ENCODE measurements at regions not wholly inside any gene's neighbourhood (a gene's known extent, or its start where the extent isn't known, plus 50 kb on each side); places are given as distances from the start of the nearest gene placed in this dataset.

DNA sequence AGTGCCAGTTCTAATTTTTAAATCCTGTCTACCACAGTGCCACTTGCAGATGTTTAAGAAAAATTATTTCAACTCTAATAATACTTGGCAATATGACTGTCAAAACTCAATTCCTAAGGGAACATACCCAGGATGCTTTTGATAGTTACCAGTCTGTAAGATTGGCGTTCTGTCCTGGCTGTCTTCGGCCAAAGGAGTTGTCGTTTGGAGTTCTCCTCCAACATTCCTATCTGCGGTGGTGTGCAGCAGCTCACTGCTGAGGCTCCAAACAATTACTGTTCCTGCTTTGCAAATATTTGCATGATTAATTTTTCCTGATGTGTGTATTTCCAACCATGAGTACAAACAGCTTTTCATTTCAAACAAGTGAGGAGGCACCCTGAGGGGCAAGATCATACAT lies 330.8 kb upstream of the DPH6 start:
- ATAC-seq (no peak), DNase-seq (ENCODE audit: low spot score) (no peak), FAIRE-seq (no peak)
- no peak overlapping the region for H3K4me2 ChIP-seq (ENCODE audit: low read depth, low read length)
- intact Hi-C loops (cut with micrococcal nuclease; ENCODE audit: unreplicated experiment): no loop called here
- in situ Hi-C loops (cut with HindIII; ENCODE audit: extremely low pct_ligation_motif_present, low pct_unique_long_range_greater_than_20kb): no loop called here
- no peaks in the 10 kb centered on the region; a peak in 1 of 5 replicates for H3K27me3 ChIP-seq (ENCODE audit: control insufficient read depth in 1 of 2, insufficient read depth in 2 of 2, low read length in 2 of 2)
- H3K36me3 ChIP-seq (replicated peaks in 1 of 2; ENCODE audit: control insufficient read depth in 1 of 2, insufficient read depth in 2 of 2, low read length in 2 of 2): no peaks in the 10 kb centered on the region
- no peak overlapping the region for H3K4me3 ChIP-seq (replicated peaks in 1 of 3; ENCODE audit: insufficient read depth in 1 of 3, low read depth in 2 of 3, low read length in 3 of 3)
- 55% methylated on average over 4 of the region's 4 CpGs for WGBS (ENCODE audit: low lambda C conversion rate)
- no peak overlapping the region for H2AFZ ChIP-seq (ENCODE audit: low read length)
- H3K79me2 ChIP-seq (ENCODE audit: insufficient read depth, low read length): no peaks in the 10 kb centered on the region
- CTCF ChIA-PET (ENCODE audit: low intra/inter-chr PET ratio, low total read pairs): no interaction called here
- H3K27ac ChIP-seq (ENCODE audit: extremely low read length, insufficient read depth, low read length): no peak overlapping the region
- no TSS peak for BruUV-seq (replicated peaks)
- H3K9me3 ChIP-seq (ENCODE audit: low read length): no peaks in the 10 kb centered on the region
- TF ChIP-seq, protein P1, sequence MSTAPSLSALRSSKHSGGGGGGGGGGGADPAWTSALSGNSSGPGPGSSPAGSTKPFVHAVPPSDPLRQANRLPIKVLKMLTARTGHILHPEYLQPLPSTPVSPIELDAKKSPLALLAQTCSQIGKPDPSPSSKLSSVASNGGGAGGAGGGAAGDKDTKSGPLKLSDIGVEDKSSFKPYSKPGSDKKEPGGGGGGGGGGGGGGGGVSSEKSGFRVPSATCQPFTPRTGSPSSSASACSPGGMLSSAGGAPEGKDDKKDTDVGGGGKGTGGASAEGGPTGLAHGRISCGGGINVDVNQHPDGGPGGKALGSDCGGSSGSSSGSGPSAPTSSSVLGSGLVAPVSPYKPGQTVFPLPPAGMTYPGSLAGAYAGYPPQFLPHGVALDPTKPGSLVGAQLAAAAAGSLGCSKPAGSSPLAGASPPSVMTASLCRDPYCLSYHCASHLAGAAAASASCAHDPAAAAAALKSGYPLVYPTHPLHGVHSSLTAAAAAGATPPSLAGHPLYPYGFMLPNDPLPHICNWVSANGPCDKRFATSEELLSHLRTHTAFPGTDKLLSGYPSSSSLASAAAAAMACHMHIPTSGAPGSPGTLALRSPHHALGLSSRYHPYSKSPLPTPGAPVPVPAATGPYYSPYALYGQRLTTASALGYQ (CRISPR knock-in tag; IDR thresholded peaks at IDR 0.05): no peak
- TF ChIP-seq RAD21 (CRISPR knock-in tag; IDR thresholded peaks at IDR 0.05) (no peak), CREB1 (IDR thresholded peaks at IDR 0.05) (no peak), CREB1 (CRISPR knock-in tag; IDR thresholded peaks at IDR 0.05) (no peak), MZF1 (CRISPR knock-in tag; IDR thresholded peaks at IDR 0.05; ENCODE audit: borderline replicate concordance) (no peak), NFKB2 (CRISPR knock-in tag; IDR thresholded peaks at IDR 0.05; ENCODE audit: borderline replicate concordance) (no peak), NFKBIZ (CRISPR knock-in tag; IDR thresholded peaks at IDR 0.05) (no peak), MAFF (IDR thresholded peaks at IDR 0.05; ENCODE audit: low read depth, low read length) (no peak), TEAD3 (CRISPR knock-in tag; optimal IDR thresholded peaks at IDR 0.05; ENCODE audit: borderline replicate concordance) (no peak), DDIT3 (CRISPR knock-in tag; IDR thresholded peaks at IDR 0.05) (no peak), CEBPG (CRISPR knock-in tag; IDR thresholded peaks at IDR 0.05) (no peak), ZNF556 (CRISPR knock-in tag; IDR thresholded peaks at IDR 0.05; ENCODE audit: borderline replicate concordance) (no peak), ZSCAN9 (CRISPR knock-in tag; IDR thresholded peaks at IDR 0.05; ENCODE audit: borderline replicate concordance) (no peak), CENPT (CRISPR knock-in tag; IDR thresholded peaks at IDR 0.05; ENCODE audit: low read depth) (no peak), AHR (CRISPR knock-in tag; IDR thresholded peaks at IDR 0.05) (no peak), ATRX (CRISPR knock-in tag; IDR thresholded peaks at IDR 0.05; ENCODE audit: borderline replicate concordance) (no peak), ZNF263 (CRISPR knock-in tag; IDR thresholded peaks at IDR 0.05) (no peak), KLF12 (CRISPR knock-in tag; IDR thresholded peaks at IDR 0.05; ENCODE audit: borderline replicate concordance) (no peak)
- TF ChIP-seq, protein P2, sequence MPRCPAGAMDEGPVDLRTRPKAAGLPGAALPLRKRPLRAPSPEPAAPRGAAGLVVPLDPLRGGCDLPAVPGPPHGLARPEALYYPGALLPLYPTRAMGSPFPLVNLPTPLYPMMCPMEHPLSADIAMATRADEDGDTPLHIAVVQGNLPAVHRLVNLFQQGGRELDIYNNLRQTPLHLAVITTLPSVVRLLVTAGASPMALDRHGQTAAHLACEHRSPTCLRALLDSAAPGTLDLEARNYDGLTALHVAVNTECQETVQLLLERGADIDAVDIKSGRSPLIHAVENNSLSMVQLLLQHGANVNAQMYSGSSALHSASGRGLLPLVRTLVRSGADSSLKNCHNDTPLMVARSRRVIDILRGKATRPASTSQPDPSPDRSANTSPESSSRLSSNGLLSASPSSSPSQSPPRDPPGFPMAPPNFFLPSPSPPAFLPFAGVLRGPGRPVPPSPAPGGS (CRISPR knock-in tag; IDR thresholded peaks at IDR 0.05): no peak
- TF ChIP-seq, protein P3, sequence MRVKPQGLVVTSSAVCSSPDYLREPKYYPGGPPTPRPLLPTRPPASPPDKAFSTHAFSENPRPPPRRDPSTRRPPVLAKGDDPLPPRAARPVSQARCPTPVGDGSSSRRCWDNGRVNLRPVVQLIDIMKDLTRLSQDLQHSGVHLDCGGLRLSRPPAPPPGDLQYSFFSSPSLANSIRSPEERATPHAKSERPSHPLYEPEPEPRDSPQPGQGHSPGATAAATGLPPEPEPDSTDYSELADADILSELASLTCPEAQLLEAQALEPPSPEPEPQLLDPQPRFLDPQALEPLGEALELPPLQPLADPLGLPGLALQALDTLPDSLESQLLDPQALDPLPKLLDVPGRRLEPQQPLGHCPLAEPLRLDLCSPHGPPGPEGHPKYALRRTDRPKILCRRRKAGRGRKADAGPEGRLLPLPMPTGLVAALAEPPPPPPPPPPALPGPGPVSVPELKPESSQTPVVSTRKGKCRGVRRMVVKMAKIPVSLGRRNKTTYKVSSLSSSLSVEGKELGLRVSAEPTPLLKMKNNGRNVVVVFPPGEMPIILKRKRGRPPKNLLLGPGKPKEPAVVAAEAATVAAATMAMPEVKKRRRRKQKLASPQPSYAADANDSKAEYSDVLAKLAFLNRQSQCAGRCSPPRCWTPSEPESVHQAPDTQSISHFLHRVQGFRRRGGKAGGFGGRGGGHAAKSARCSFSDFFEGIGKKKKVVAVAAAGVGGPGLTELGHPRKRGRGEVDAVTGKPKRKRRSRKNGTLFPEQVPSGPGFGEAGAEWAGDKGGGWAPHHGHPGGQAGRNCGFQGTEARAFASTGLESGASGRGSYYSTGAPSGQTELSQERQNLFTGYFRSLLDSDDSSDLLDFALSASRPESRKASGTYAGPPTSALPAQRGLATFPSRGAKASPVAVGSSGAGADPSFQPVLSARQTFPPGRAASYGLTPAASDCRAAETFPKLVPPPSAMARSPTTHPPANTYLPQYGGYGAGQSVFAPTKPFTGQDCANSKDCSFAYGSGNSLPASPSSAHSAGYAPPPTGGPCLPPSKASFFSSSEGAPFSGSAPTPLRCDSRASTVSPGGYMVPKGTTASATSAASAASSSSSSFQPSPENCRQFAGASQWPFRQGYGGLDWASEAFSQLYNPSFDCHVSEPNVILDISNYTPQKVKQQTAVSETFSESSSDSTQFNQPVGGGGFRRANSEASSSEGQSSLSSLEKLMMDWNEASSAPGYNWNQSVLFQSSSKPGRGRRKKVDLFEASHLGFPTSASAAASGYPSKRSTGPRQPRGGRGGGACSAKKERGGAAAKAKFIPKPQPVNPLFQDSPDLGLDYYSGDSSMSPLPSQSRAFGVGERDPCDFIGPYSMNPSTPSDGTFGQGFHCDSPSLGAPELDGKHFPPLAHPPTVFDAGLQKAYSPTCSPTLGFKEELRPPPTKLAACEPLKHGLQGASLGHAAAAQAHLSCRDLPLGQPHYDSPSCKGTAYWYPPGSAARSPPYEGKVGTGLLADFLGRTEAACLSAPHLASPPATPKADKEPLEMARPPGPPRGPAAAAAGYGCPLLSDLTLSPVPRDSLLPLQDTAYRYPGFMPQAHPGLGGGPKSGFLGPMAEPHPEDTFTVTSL (CRISPR knock-in tag; IDR thresholded peaks at IDR 0.05; ENCODE audit: borderline replicate concordance): no peak
- H3K4me1 ChIP-seq (ENCODE audit: insufficient read depth, low read length): no peaks in the 10 kb centered on the region
- H4K20me1 ChIP-seq (ENCODE audit: insufficient read depth, low read length): no peaks in the 10 kb centered on the region
- POLR2A ChIA-PET: no interaction called here
- no peak overlapping the region for H3K9ac ChIP-seq (ENCODE audit: insufficient read depth, low read depth, low read length)

All from HepG2 (cell line).